ENCODE measurements at regions not wholly inside any gene's neighbourhood (a gene's known extent, or its start where the extent isn't known, plus 50 kb on each side); places are given as distances from the start of the nearest gene placed in this dataset.

- TF ChIP-seq CTCF (IDR thresholded peaks at IDR 0.05) (no peak), USF2 (IDR thresholded peaks at IDR 0.05) (no peak), BHLHE40 (IDR thresholded peaks at IDR 0.05; ENCODE audit: low read depth, low read length) (no peak), EP300 (IDR thresholded peaks at IDR 0.05) (no peak), HMGXB4 (CRISPR knock-in tag; IDR thresholded peaks at IDR 0.05; ENCODE audit: borderline replicate concordance) (no peak), RAD21 (conservative IDR thresholded peaks at IDR 0.05 in 1 of 2, IDR thresholded peaks at IDR 0.05 in 1 of 2) (no peak), MAX (IDR thresholded peaks at IDR 0.05) (no peak), POLR2A (IDR thresholded peaks at IDR 0.05; ENCODE audit: low read length) (no peak), EHF (CRISPR knock-in tag; IDR thresholded peaks at IDR 0.05) (no peak), CBX8 (IDR thresholded peaks at IDR 0.05) (no peak), PBX3 (IDR thresholded peaks at IDR 0.05) (no peak)
Measured at GRCh38 chr11:97451441-97451840, 1061.6 kb downstream of the JRKL start.

All from A549 (cell line).